Occipital lobe (tissue), 1 donor: ENCODE measurements at regions not wholly inside any gene's neighbourhood (a gene's known extent, or its start where the extent isn't known, plus 50 kb on each side); places are given as distances from the start of the nearest gene placed in this dataset.

Experiments used
- DNase-seq: peaks from one replicate; lab custom pipeline; 2025; lab: John Stamatoyannopoulos, UW

DNA sequence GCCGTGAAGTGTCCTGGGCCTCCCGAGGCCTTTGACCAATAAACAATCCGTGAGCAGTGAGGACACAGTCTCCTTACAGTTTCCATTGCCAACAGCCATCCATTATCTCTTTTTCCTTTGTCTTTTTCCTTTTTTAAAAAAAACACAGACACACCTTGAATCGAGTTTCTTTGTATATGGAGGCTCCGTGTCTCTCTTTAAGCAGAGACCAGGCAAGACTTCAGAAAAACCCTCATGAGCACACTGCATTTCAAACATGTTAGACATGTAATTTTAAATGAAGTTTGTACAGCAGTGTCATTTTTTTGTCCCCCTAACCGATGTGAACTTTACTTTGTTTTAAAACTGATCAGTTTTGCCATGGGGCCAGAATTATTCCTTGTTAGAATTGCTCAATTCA is 111.1 kb downstream of the SPTSSA start:
- DNase-seq: no peak

DNA sequence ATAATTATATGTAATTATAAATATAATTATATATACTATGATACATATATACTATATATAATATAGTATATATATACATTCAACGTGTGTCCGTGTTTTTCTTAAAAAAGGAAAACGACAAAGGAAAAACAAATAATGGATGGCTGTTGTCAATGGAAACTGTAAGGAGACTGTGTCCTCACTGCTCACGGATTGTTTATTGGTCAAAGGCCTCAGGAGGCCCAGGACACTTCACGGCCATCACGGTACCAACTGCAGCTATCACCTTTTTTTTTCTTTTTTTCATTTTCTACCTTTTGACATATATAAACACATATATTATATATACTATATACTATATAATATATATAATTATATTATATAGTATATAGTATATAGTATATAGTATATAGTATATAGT is 113.4 kb downstream of the SPTSSA start:
- no peak for DNase-seq

DNA sequence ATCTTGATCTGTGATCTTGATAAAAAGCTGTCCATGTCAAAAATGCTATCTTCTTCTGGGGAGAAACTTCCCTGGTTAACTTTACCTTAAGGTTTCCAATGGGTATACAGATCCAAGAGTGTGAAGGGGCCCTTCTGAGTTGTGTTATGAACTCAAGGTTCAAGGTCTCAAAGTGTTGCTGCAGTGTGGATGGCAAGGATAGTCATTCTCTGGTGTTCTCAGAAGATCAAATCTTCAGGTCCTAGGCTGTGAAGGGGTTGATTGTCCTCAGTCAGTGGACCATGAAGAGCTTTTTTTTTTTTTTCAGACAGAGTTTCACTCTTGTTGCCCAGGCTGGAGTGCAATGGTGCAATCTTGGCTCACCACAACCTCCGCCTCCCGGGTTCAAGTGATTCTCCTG is 114.4 kb downstream of the SPTSSA start:
- DNase-seq: no peak

DNA sequence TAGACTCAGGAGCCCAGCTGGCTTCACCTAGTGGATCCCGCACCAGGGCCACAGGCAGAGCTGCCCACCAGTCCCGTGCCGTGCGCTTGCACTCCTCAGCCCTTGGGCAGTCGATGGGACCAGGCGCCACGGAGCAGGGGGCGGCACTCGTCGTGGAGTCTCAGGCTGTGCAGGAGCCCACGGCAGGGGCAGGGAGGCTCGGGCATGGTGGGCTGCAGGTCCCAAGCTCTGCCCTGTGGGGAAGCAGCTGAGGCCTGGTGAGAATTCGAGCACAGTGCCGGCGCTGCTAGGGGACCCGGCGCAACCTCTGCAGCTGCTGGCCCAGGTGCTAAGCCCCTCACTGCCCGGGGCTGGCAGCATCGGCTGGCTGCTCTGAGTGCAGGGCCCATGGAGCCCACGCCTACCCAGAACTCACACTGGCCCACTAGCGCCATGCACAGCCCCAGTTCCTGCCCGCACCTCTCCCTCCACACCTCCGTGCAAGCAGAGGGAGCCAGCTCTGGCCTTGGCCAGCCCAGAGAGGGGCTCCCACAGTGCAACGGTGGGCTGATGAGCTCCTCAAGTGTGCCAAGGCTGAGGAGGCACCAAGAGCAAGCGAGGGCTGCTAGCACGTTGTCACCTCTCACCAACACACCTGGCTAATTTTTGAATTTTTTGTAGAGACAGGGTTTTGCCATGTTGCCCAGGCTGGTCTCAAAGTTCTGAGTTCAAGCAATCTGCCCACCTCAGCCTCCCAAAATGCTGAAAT is 116.1 kb downstream of the SPTSSA start:
- no peak for DNase-seq

DNA sequence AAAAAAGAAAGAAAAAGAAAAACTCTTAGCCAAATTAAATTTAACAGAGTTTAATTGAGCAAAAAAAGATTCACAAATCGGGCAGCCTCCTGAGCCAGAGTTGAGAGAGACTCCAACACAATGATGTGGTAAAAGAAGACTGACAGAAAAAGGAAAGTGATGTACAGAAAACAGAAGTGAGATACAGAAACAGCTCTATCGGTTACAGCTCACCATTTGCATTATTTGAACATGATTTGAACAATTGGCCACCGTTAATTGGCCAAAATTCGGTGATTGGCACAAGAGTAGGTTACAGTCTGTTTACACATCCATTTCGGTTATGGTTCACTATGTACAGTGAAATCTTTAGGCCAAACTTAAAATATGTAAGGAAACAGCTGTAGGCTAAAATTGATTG is 117.7 kb downstream of the SPTSSA start:
- no peak for DNase-seq

DNA sequence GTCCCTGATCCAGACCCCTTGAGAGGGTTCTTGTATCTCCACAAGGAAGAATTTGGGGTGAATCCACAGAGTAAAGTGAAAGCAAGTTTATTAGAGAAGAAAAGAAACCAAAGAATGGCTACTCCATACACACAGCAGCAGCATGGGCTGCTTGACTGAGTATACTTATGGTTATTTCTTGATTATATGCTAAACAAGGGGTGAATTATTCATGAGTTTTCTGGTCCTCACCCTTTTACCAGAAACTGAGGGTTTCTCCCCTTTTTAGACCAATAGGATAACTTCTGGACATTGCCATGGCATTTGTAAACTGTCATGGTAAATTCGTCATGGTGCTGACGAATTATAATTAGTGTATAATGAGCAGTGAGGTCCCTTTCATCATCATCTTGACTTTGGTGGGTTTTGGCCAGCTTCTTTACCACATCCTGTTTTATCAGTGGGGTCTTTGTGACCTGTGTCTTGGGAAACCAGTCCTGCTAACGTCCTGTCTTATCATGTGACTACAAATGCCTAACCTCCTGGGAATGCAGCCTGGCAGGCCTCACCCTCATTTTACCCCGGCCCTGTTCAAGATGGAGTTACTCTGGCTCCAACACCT is 121.9 kb downstream of the SPTSSA start:
- no peak for DNase-seq

DNA sequence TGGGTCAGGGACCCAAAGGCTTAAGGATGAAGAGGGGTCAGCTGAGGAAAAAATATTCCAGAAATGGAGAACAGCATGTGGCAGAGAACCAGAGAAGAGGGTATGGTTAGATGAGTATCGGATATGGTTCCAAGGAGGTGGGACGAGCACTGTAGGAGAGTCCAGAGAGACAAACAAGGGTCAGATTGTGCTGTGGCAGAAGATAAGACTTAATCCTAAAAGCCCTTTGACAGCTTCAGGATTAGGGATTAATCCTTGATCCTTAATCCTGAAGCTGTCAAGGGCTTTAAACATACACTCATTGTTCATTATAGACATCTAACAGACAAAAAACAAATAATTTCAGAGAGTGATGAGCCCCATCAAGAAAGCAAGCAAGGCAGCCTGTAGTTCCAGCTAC is 124.0 kb downstream of the SPTSSA start:
- DNase-seq: no peak

DNA sequence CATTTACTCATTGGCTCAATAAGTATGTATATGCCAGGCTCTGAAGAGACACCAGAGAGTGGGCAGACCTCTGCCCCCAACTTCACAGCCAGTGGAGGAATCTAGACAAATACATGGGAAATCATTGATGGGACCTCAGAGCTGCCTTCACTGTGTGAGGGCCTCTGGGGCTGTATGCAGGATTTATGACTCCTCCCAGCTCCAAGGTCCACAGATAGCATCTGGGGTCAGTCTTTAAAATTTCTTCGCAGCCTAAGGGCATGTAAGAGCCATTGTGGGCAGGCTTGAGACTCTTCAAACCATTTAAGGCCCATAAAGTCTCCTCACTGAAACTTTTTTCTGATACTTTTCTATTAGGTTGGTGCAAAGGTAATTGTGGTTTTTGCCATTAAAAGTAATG is 125.5 kb downstream of the SPTSSA start:
- DNase-seq: no peak

DNA sequence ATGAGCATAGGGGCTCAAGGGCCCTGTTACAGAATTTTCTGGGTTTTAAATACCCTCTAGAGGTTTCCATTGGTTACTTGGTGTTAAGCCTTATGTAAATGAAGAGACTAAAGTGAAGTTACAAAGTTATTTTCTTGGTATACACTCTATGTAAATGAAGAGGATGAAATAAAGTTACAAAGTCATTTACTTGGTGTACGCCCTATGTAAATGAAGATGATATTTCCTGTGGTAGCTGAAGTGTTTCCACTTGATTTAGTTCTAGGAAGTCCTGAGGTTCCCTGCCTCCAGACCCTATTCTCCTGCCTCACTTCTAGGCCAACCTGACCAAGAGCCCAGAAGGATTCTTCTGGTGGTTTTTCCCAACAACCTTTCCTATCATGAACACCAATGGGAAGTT is 126.1 kb downstream of the SPTSSA start:
- DNase-seq: no peak

DNA sequence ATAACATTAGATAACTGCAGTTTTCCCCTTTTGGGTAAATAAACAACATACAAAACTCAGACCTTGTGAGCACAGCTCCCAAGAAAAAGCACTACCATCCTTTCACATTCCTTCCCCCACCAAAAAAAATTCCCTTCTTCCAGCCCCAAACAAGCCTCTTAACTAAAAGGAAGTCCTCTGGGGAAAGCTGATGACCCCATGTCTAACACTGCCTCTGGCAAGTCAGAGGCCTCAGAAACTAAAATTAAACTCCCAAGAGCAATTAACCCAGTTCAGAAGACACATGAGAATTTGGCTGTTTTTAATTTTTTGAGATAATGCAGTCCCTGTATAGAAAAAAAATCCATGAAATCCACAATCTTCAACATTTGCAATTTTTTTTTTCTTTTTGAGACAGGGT is 127.7 kb downstream of the SPTSSA start:
- DNase-seq: no peak

DNA sequence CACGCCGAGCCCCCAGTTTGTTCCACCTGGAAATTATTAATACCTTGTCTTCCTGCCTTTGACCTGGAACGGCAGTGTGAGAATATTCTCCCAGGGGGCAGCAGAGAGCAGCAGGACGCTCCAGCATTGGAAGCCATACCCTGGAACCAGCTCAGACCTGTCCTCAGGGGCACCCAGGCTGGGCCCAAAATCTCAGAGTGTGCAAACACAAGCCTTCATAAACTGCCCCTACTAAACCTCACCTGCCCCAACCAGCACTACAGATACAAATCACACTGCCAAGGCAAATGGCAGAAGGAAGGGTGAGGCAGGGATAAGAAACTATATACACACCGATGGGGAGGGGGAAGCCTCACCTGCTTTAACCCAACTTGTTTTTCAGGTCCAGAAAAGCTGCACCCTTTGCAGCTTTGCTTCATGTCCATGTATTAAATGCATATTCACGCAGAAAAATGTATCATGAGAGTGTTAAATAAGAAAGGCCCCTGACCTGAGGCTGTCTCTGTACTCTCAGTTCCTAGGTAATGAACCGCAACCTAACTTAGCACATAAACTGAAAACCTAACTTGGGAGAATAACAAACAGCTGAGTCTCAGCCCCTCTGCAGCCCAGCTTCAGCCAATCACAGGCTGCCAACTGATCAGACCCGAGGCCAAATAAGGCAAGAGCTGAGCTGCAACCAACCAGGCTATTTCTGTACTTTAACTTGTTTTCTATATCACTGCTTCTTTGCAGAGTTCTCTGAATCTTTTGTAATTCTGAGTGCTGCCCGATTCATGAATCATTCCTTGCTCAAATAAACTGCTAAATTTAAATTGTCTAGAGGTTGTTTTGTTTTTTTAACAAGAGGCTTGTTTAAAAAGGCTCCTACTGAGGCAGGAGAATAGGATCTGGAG is 130.1 kb downstream of the SPTSSA start:
- DNase-seq: peak; percentile 5

DNA sequence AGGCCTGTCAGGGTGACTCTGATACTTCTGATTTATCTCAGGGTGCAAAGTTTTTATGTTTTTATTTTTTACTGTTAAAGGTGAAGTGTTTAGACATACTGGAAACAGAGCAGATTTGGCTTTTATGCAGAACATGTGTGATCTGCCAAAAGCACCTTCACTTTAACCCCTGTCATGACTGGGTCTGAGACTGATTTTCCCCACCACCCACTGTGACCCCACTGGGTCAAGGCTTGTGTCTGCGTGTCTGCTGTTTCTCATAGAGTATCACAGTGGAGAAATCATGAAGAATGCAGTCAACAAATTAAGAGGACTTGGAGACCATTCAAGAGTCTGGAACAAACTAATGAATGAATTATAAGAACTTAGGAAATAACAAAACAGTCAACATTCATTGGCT is 131.2 kb downstream of the SPTSSA start:
- DNase-seq: no peak

DNA sequence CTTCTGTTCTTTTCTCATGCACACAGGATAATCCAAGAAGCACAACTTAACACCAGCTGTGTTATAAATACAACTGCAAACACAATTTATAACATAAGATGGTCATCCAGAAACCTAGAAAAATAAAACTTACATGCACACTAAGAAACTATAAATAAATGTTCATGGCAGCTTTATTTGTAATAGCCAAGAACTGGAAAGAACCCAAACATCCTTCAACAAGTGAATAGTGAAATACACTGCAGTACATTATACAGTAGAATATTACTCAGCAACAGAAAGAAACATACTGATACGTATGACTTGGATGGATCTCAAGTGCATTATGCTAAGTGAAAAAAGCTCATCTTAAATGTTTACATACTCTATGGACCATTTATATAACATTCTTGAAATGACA is 132.7 kb downstream of the SPTSSA start:
- no peak for DNase-seq

DNA sequence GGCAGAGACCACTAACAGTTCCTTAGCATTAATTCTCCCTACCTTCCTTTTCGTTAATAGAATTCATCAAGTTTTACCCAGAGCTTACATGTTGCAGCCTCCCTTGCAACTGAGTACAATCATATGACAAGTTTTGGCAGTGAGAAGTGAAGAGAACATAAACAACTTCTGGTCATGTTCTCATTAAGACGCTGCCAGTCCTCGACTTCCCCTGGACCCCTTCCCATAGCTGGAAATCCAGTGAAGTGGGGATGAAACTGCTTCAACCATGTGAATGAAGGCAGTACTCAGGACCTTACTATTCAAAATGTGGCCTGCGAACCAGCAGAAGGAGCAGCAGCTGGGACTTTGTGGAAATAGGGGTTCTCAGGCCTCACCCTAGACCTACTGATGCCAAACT is 133.9 kb downstream of the SPTSSA start:
- DNase-seq: no peak

DNA sequence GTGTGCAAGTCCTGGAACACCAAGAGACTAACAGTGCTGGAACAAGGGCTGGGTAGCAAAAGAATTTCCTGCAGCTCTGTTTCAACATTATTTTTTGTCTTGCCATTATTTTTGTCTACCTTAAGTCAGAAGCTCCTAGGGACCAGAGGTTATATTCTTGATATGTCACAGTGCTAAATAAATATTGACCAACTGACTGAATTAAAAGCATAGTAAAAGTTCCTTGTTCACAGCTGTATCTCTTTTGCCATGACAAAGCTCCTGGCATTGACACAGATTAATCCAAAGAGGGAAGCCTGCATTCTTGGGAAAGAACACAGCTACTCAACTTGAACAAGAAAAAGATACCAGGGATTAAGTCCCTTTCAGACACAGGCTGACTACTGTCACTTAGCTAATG is 136.5 kb downstream of the SPTSSA start:
- no peak for DNase-seq

DNA sequence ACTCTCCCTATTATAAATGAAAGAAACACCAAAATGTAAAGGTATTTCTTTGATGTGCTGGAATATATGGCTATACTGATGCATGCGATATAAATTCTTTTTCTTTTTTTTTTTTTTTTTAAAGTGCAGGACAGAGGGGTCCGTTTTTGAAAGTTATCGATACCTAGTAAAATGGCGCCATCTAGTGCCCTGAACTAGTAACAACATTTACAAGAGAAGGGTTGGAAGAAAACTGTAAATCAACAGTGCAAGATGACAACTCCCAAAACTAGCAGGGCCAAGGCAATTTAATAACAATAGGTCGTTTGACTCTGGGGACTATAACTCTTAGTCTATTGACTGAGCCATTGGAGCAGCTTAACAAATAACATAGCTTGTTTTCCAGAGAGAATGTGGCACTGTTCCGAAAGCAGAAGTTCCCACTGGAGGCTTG is 137.7 kb downstream of the SPTSSA start:
- DNase-seq: no peak

DNA sequence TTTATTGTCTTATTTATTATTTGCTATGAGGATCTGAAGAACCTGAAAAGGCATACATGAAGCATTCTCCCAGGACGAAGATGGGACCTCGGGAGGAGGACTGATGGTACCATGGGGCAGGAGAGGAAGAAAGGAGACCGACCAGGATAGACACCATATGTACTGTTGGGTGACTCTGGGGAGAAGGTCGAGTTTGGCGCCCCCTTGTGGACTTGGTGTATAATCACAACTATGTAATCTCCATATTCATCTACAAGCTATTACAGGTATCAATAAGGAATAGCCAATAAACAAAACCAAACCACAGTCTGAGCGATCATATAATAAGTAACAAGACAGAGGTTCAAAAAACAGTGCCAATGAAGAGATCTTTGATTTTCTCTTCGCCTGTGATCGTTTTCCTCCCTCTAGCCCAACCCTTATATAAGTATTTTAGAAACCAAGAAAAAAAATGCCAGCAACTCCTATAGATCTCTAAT is 139.1 kb downstream of the SPTSSA start:
- peak; percentile 27 for DNase-seq

DNA sequence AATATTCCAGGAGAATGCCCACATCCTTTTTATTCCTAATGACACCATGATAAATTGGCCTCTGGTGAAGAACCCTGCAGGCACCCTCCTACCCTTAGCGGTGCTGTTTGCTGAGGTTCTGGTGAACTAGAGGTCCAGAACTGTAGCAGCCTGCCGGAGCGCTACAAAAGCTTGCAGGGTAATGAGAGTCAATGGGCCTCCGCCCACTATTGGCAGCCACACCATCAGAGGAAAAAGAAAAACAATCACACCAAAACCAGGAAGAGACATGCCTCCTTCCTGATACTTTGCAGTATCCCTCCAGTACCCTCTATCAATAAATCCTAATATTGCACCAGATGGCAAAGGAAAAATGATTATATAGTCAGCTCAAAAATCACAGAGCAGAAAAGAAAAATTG is 142.9 kb downstream of the SPTSSA start:
- no peak for DNase-seq

DNA sequence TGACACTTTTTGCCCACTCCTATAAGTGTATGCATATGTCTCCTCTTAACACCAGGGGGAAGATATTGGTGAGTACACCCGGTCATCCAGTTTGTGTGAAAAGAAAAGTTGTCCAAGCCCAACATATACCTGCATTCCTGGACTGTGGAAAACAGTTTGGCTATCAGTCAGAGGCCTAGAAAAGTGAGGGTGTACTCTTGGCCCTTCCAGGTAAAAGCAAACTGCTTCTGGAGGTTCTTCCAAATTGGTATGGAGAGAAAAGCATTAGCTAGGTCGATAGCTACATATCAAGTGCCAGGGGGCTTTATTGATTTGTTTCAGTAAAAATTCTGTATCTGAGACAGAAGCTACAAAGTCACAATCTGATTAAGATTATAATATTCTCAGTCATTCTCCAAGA is 144.0 kb downstream of the SPTSSA start:
- no peak for DNase-seq

DNA sequence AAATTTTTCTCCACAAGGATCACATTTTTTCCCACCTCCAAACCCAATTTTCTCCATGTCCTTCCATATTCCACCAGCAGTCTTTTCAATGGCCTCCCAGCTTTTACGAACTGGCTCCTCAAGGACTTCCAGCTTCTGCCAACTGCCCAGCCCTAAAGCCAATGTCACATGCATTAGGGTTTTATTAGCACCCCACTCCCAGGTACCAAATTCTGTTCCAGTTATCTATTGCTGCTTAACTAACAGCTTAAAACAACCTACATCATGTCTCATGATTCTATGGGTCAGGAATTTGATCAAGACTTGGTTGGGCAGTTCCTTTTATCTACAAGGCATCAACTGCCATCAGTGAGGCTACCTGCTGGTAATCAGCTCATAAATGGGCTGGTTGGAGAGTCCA is 151.3 kb downstream of the SPTSSA start:
- no peak for DNase-seq

DNA sequence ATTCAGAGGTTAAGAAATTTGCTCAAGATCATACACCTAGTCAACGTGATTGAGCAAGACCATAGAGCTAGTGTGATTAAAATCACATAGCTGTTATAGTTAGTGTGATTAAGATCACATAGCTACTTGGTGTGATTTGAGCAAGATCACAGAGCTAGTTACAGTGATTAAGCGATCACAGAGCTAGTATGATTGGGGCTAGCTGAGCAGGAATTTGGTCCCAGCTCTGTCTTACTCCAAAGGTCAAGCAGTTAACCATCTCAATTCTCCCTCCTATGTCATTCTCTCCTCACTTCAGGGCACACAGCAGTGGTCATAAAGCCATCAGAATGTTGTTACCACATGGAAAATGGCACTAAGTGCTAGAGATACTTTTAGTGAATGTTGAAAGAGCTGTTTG is 158.2 kb downstream of the SPTSSA start:
- DNase-seq: no peak

DNA sequence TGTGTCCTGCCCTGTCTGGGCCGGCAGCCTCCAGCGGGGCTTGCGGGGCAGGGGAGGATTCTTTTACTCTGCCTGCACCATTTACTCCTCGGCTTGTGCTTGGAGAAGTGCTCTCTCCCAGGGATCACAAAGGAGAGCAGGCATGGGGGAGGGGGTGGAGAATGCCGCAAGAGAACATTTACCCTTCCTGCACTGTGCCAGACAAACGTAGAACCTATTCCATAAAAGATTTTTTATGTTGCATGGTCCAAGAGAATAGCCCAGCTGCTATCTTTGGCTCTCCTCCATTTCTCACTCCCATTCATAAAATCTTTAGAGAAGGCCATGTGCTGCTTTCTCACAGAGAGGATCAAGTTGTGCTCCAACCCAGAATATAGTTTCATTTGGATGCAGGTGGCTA is 159.4 kb downstream of the SPTSSA start:
- no peak for DNase-seq
